Neural progenitor cell (in vitro differentiated cells): ENCODE measurements at regions not wholly inside any gene's neighbourhood (a gene's known extent, or its start where the extent isn't known, plus 50 kb on each side); places are given as distances from the start of the nearest gene placed in this dataset.

ENCODE experiments used
- DNase-seq: peaks from one replicate; pipeline ENCODE4 v3.0.0-alpha.2; 2016; ENCODE audit warnings: low spot score
- H2AFZ ChIP-seq: fragments of 200-600 bp; sonication (generic); replicated peaks from 2 replicates; pipeline ENCODE4 v1.6.1; 2016; ENCODE audit warnings: antibody characterized with exemption
- H3F3A ChIP-seq: fragments of 200-600 bp; sonication (generic); 2 replicates; pipeline ENCODE4 v1.6.1; 2016; ENCODE audit warnings: antibody characterized with exemption, low read depth
- H3K27ac ChIP-seq: fragments of 200-600 bp; sonication (generic); 2 replicates; pipeline ENCODE4 v1.5.1; 2016; ENCODE audit warnings: mild to moderate bottlenecking
- H3K27me3 ChIP-seq: fragments of 200-600 bp; sonication (generic); 2 replicates; pipeline ENCODE4 v1.6.1; 2016; ENCODE audit warnings: mild to moderate bottlenecking, moderate library complexity
- H3K36me3 ChIP-seq: fragments of 200-600 bp; sonication (generic); 2 replicates; pipeline ENCODE4 v1.5.1; 2016
- H3K4me1 ChIP-seq: fragments of 200-600 bp; sonication (generic); 2 replicates; pipeline ENCODE4 v1.6.1; 2016; ENCODE audit warnings: mixed run types
- H3K4me2 ChIP-seq: fragments of 200-600 bp; sonication (generic); 2 replicates; pipeline ENCODE4 v1.6.1; 2016
- H3K4me3 ChIP-seq: fragments of 200-600 bp; sonication (generic); 2 replicates; pipeline ENCODE4 v1.5.1; 2016
- H3K79me2 ChIP-seq: fragments of 200-600 bp; sonication (generic); 2 replicates; pipeline ENCODE4 v1.6.1; 2016; ENCODE audit warnings: low read depth
- H3K9ac ChIP-seq: fragments of 200-600 bp; sonication (generic); 2 replicates; pipeline ENCODE4 v1.6.1; 2016
- H3K9me3 ChIP-seq: fragments of 200-600 bp; sonication (generic); 2 replicates; pipeline ENCODE4 v1.5.1; 2016; ENCODE audit warnings: low read depth
- H4K20me1 ChIP-seq: fragments of 200-600 bp; sonication (generic); 2 replicates; pipeline ENCODE4 v1.6.1; 2016; ENCODE audit warnings: low read depth
- H3K27ac Mint-ChIP-seq: 3 replicates; pipeline ENCODE4 v1.8.0; 2021; ENCODE audit warnings: mixed read lengths
- H3K27me3 Mint-ChIP-seq: 2 replicates; pipeline ENCODE4 v1.8.0; 2022; ENCODE audit warnings: low read depth, mild to moderate bottlenecking, inconsistent platforms, moderate library complexity, mixed read lengths; ENCODE audit not compliant: insufficient read depth
- H3K36me3 Mint-ChIP-seq: 3 replicates; pipeline ENCODE4 v1.8.0; 2021; ENCODE audit warnings: mixed read lengths
- H3K4me1 Mint-ChIP-seq: 3 replicates; pipeline ENCODE4 v1.8.0; 2021; ENCODE audit warnings: mixed read lengths
- H3K4me3 Mint-ChIP-seq: 3 replicates; pipeline ENCODE4 v1.8.0; 2021; ENCODE audit warnings: mild to moderate bottlenecking, moderate library complexity, mixed read lengths
- H3K9me3 Mint-ChIP-seq: 3 replicates; pipeline ENCODE4 v1.8.0; 2020; ENCODE audit warnings: mixed read lengths
- CTCF ChIP-seq: fragments of 200-600 bp; sonication (generic); IDR thresholded peaks from 2 replicates; pipeline ENCODE4 v1.5.1; 2017; ENCODE audit warnings: antibody characterized with exemption, mild to moderate bottlenecking
- EZH2 ChIP-seq: fragments of 200-600 bp; sonication (generic); IDR thresholded peaks from 2 replicates; pipeline ENCODE4 v1.6.1; 2017; ENCODE audit warnings: antibody characterized with exemption, mild to moderate bottlenecking, moderate library complexity
- EZH2phosphoT487 ChIP-seq: fragments of 200-600 bp; sonication (generic); IDR thresholded peaks from 2 replicates; pipeline ENCODE4 v1.6.1; 2017; ENCODE audit warnings: antibody characterized with exemption

GRCh38 chr10:60521974-60522405 lies 132.3 kb upstream of the ANK3 start:
- Mint-ChIP-seq H3K27me3 (no peaks in the 10 kb centered on the region), H3K4me1 (peaks cover 22% of the 10 kb centered on the region), H3K27ac (no peak overlapping the region), H3K9me3 (peaks cover 10% of the 10 kb centered on the region), H3K36me3 (peaks cover 3% of the 10 kb centered on the region), H3K4me3 (no peak overlapping the region)
- peaks cover 14% of the 10 kb centered on the region for H3K4me1 ChIP-seq
- no peaks in the 10 kb centered on the region for H3K27me3 ChIP-seq
- H3K9ac ChIP-seq = no peak overlapping the region
- DNase-seq = peak; percentile 35
- no peak overlapping the region for H3K27ac ChIP-seq
- H4K20me1 ChIP-seq = no peaks in the 10 kb centered on the region
- TF ChIP-seq CTCF (no peak), EZH2phosphoT487 (no peak), EZH2 (no peak)
- no peak overlapping the region for H3K4me2 ChIP-seq
- H3K9me3 ChIP-seq = no peaks in the 10 kb centered on the region
- H3K36me3 ChIP-seq = no peaks in the 10 kb centered on the region
- no peak overlapping the region for H3K4me3 ChIP-seq
- peak overlapping the region; percentile 17 for H2AFZ ChIP-seq
- H3K79me2 ChIP-seq = no peaks in the 10 kb centered on the region
- H3F3A ChIP-seq = no peaks in the 10 kb centered on the region

DNA sequence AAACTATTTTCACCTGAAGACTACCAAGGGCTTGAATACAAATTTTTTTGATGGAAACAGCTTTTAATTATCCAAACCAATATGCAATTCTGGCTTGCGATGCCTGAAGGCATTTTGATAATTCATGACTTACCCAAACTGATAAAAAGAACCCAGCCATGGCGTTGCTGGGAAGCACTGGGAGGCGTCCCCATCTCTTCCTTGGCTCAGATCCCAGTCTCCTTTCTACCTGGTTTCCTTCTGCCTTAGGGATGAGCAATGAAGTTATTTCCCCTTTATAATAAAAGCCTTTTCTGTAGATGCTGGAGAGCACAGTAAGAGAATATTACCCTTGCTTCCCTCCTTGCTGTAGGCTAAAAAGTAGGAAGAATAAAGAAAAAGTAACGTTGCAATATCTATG lies 129.1 kb upstream of the ANK3 start:
- H3K27ac Mint-ChIP-seq = no peak overlapping the region
- TF ChIP-seq CTCF (no peak), EZH2 (no peak), EZH2phosphoT487 (no peak)
- no peaks in the 10 kb centered on the region for H4K20me1 ChIP-seq
- no peak for DNase-seq
- H3K9me3 Mint-ChIP-seq = peaks cover 2% of the 10 kb centered on the region
- no peaks in the 10 kb centered on the region for H3K79me2 ChIP-seq
- peaks cover 14% of the 10 kb centered on the region for H3K4me1 ChIP-seq
- no peaks in the 10 kb centered on the region for H3F3A ChIP-seq
- H3K4me3 ChIP-seq = no peak overlapping the region
- H3K27me3 Mint-ChIP-seq = no peaks in the 10 kb centered on the region
- no peak overlapping the region for H3K4me3 Mint-ChIP-seq
- H2AFZ ChIP-seq = no peak overlapping the region
- H3K4me1 Mint-ChIP-seq = peaks cover 10% of the 10 kb centered on the region
- H3K27me3 ChIP-seq = no peaks in the 10 kb centered on the region
- no peak overlapping the region for H3K27ac ChIP-seq
- H3K9me3 ChIP-seq = no peaks in the 10 kb centered on the region
- no peaks in the 10 kb centered on the region for H3K36me3 Mint-ChIP-seq
- no peak overlapping the region for H3K4me2 ChIP-seq
- no peaks in the 10 kb centered on the region for H3K36me3 ChIP-seq
- no peak overlapping the region for H3K9ac ChIP-seq

- H3F3A ChIP-seq = no peaks in the 10 kb centered on the region
- Mint-ChIP-seq H3K27ac (no peak overlapping the region), H3K36me3 (no peaks in the 10 kb centered on the region), H3K27me3 (no peaks in the 10 kb centered on the region), H3K4me3 (no peak overlapping the region), H3K4me1 (peaks cover 10% of the 10 kb centered on the region), H3K9me3 (no peaks in the 10 kb centered on the region)
- H2AFZ ChIP-seq = no peak overlapping the region
- no peak overlapping the region for H3K9ac ChIP-seq
- H3K27ac ChIP-seq = no peak overlapping the region
- no peaks in the 10 kb centered on the region for H3K9me3 ChIP-seq
- no peaks in the 10 kb centered on the region for H4K20me1 ChIP-seq
- TF ChIP-seq EZH2phosphoT487 (no peak), EZH2 (no peak), CTCF (no peak)
- no peaks in the 10 kb centered on the region for H3K27me3 ChIP-seq
- no peak for DNase-seq
- no peaks in the 10 kb centered on the region for H3K36me3 ChIP-seq
- H3K4me2 ChIP-seq = no peak overlapping the region
- peaks cover 14% of the 10 kb centered on the region for H3K4me1 ChIP-seq
- H3K4me3 ChIP-seq = no peak overlapping the region
- no peaks in the 10 kb centered on the region for H3K79me2 ChIP-seq
Observed at GRCh38 chr10:60517805-60518204, 128.1 kb upstream of the ANK3 start.
